Tibial nerve (tissue), 4 donors: ENCODE measurements at regions not wholly inside any gene's neighbourhood (a gene's known extent, or its start where the extent isn't known, plus 50 kb on each side); places are given as distances from the start of the nearest gene placed in this dataset.
"Not testable (repeated sequence)": the region's sequence is repeated elsewhere in the genome, so short reads cannot be mapped to it uniquely, and the experiment has no call there.

Experiments used
- DNase-seq, 2 donors: peaks; one replicate each; pipeline ENCODE4 v3.0.0-alpha.2; 2019; ENCODE audit warnings: low spot score in 2 of 2
- H3K27ac ChIP-seq, 4 donors: fragments of 200-600 bp; sonication (generic) in 3 of 4; one replicate each; pipeline ENCODE4 v1.5.1; 2017 to 2019; ENCODE audit warnings: mild to moderate bottlenecking in 1 of 4
- H3K27me3 ChIP-seq, 2 donors: fragments of 200-600 bp; sonication (generic) in 1 of 2; one replicate each; pipeline versions ENCODE4 v1.5.1 to v1.6.0; 2017 to 2019
- H3K36me3 ChIP-seq, 3 donors: fragments of 200-600 bp; sonication (generic); one replicate each; pipeline ENCODE4 v1.5.1; 2018 to 2019
- H3K4me1 ChIP-seq, 4 donors: fragments of 200-600 bp; sonication (generic) in 3 of 4; one replicate each; pipeline ENCODE4 v1.5.1; 2017 to 2019
- H3K4me3 ChIP-seq, 4 donors: fragments of 200-600 bp; sonication (generic) in 3 of 4; one replicate each; pipeline ENCODE4 v1.5.1; 2017 to 2019; ENCODE audit warnings: mild to moderate bottlenecking in 1 of 4, moderate library complexity in 1 of 4
- H3K9me3 ChIP-seq, 4 donors: fragments of 200-600 bp; sonication (generic) in 3 of 4; one replicate each; pipeline ENCODE4 v1.5.1; 2017 to 2019
- CTCF ChIP-seq, 5 experiments: fragments of 200-600 bp in 3 of 5; fragments of 450-650 bp in 2 of 5; sonication (generic) in 3 of 5; IDR thresholded peaks; one replicate each; pipeline ENCODE4 v1.5.1; 2016 to 2019; ENCODE audit warnings: antibody characterized with exemption in 5 of 5, mild to moderate bottlenecking in 3 of 5, moderate library complexity in 2 of 5
- EP300 ChIP-seq, 2 donors: sonication (generic); formaldehyde crosslinking; IDR thresholded peaks; one replicate each; pipeline ENCODE4 v1.6.1; 2017; ENCODE audit warnings: antibody characterized with exemption in 2 of 2, mild to moderate bottlenecking in 1 of 2
- POLR2A ChIP-seq, 2 donors: fragments of 450-650 bp; IDR thresholded peaks; one replicate each; pipeline ENCODE4 v1.6.1; 2017; ENCODE audit warnings: antibody characterized with exemption in 2 of 2, mild to moderate bottlenecking in 2 of 2, moderate library complexity in 2 of 2
- WGBS, 2 donors: methylation state at CpG; one replicate each; pipeline ENCODE4 v1.1.5; 2018; 5-methylcytosine and 5-hydroxymethylcytosine counted together

- H3K36me3 ChIP-seq, result no peaks in the 10 kb centered on the region
- H3K27ac ChIP-seq, result no peak overlapping the region
- TF ChIP-seq EP300 (IDR thresholded peaks at IDR 0.05) (no peak), POLR2A (IDR thresholded peaks at IDR 0.05) (no peak)
- WGBS, 2 donors, result 68 to 70% methylated on average over 1 of the region's 1 CpG
- H3K27me3 ChIP-seq, result no peaks in the 10 kb centered on the region
- H3K9me3 ChIP-seq, result no peaks in the 10 kb centered on the region
- no peak for DNase-seq
- H3K4me3 ChIP-seq, result no peak overlapping the region
- H3K4me1 ChIP-seq, result peaks cover 0 to 8% (median 0%) of the 10 kb centered on the region in 4 donors
Observed at GRCh38 chr13:60229708-60230272, 66.1 kb upstream of the DIAPH3 start.

GRCh38 chr13:60230593-60230992 is 66.9 kb upstream of the DIAPH3 start:
- no peak for DNase-seq
- H3K27me3 ChIP-seq, result no peaks in the 10 kb centered on the region
- peaks cover 0 to 8% (median 0%) of the 10 kb centered on the region in 4 donors for H3K4me1 ChIP-seq
- H3K4me3 ChIP-seq, result no peak overlapping the region
- no peak overlapping the region for H3K27ac ChIP-seq
- TF ChIP-seq EP300 (IDR thresholded peaks at IDR 0.05) (no peak), POLR2A (IDR thresholded peaks at IDR 0.05) (no peak), CTCF (IDR thresholded peaks at IDR 0.05) (no peak)
- H3K36me3 ChIP-seq, result no peaks in the 10 kb centered on the region
- WGBS, 2 donors, result 17 to 24% methylated on average over 3 of the region's 3 CpGs
- H3K9me3 ChIP-seq, result no peaks in the 10 kb centered on the region

- DNase-seq, result no peak
- no peak overlapping the region for H3K27ac ChIP-seq
- 30 to 38% methylated on average over 2 of the region's 2 CpGs for WGBS, 2 donors
- H3K27me3 ChIP-seq, result no peaks in the 10 kb centered on the region
- no peaks in the 10 kb centered on the region for H3K4me1 ChIP-seq
- no peak overlapping the region for H3K4me3 ChIP-seq
- TF ChIP-seq CTCF (IDR thresholded peaks at IDR 0.05) (no peak), POLR2A (IDR thresholded peaks at IDR 0.05) (no peak), EP300 (IDR thresholded peaks at IDR 0.05) (no peak)
- H3K9me3 ChIP-seq, result peaks cover 0 to 3% (median 0%) of the 10 kb centered on the region in 4 donors
- no peaks in the 10 kb centered on the region for H3K36me3 ChIP-seq
Observed at GRCh38 chr13:60242043-60242595, 78.4 kb upstream of the DIAPH3 start.

- H3K27me3 ChIP-seq, result no peaks in the 10 kb centered on the region
- H3K27ac ChIP-seq, result no peak overlapping the region
- H3K4me1 ChIP-seq, result no peaks in the 10 kb centered on the region
- 93 to 94% methylated on average over 1 of the region's 1 CpG for WGBS, 2 donors
- TF ChIP-seq POLR2A (IDR thresholded peaks at IDR 0.05), result no peak
- no peak for TF ChIP-seq CTCF (IDR thresholded peaks at IDR 0.05)
- no peak for TF ChIP-seq EP300 (IDR thresholded peaks at IDR 0.05)
- DNase-seq, result no peak
- no peaks in the 10 kb centered on the region for H3K36me3 ChIP-seq
- no peaks in the 10 kb centered on the region for H3K9me3 ChIP-seq
- no peak overlapping the region for H3K4me3 ChIP-seq
Observed at GRCh38 chr13:60244381-60244780, 80.7 kb upstream of the DIAPH3 start.

GRCh38 chr13:60251419-60251818 is 87.7 kb upstream of the DIAPH3 start:
- WGBS, 2 donors, result 85 to 91% methylated on average over 8 to 10 of the region's 10 CpGs
- H3K27me3 ChIP-seq, H3K36me3 ChIP-seq, DNase-seq, H3K27ac ChIP-seq, H3K4me3 ChIP-seq, H3K4me1 ChIP-seq: not testable (repeated sequence)
- peaks cover 0 to 17% (median 0%) of the 10 kb centered on the region in 4 donors for H3K9me3 ChIP-seq

- no peaks in the 10 kb centered on the region for H3K4me1 ChIP-seq
- no peak overlapping the region for H3K4me3 ChIP-seq
- no peaks in the 10 kb centered on the region for H3K27me3 ChIP-seq
- WGBS, 2 donors, result 72 to 73% methylated on average over 11 of the region's 11 CpGs
- no peak for DNase-seq
- H3K9me3 ChIP-seq, result peaks cover 0 to 15% (median 0%) of the 10 kb centered on the region in 4 donors
- TF ChIP-seq EP300 (IDR thresholded peaks at IDR 0.05) (no peak), POLR2A (IDR thresholded peaks at IDR 0.05) (no peak), CTCF (IDR thresholded peaks at IDR 0.05) (no peak)
- H3K36me3 ChIP-seq, result no peaks in the 10 kb centered on the region
- no peak overlapping the region for H3K27ac ChIP-seq
Observed at GRCh38 chr13:60258349-60258748, 94.6 kb upstream of the DIAPH3 start.
